ENCODE measurements at regions not wholly inside any gene's neighbourhood (a gene's known extent, or its start where the extent isn't known, plus 50 kb on each side); places are given as distances from the start of the nearest gene placed in this dataset.

DNA sequence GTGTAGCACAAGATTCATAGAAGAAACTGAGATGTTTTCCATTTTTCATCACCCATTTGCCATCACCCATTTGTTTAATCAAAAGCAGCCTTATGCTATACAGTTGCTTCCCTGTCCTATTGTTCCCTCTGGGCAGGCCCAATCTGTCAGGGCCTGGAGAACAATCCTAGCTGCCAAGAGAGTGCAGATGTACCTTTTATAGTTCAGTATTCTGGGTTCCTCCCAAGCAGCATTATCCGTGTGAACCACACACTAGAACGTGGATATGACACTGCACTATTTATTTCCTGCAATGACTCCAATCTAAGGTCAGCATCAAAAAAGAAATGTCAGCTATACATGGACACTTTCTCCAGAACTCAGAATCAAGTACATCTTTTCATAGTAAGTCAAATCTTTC lies 269.0 kb downstream of the ADGRA3 start:
- no peak for DNase-seq (ENCODE audit: low read depth in 1 of 2, low spot score in 1 of 2)
- in situ Hi-C loops (cut with HindIII; ENCODE audit: low pct_unique_long_range_greater_than_20kb, low sequenced_read_pairs) = no loop called here
- TF ChIP-seq JUND (IDR thresholded peaks at IDR 0.05; ENCODE audit: low read depth) = no peak

DNA sequence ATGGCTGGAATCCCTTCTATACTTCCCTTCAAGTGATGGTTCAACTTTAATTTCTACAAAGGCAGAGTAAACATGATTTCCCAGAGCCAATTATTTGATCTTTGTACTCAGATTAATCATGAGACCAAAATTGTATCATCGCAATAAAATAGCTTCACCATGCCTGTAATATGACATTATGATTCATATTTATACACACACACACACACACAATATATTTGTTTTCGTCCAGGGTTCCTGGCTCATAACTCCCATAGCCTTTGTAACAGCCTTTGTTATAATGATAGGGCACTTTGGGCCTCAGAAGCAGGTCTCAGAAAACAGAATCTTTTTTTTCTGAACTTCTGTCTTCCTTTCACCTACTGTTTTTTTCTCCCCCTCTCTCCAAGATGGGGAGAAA lies 270.6 kb downstream of the ADGRA3 start:
- TF ChIP-seq JUND (IDR thresholded peaks at IDR 0.05; ENCODE audit: low read depth) = no peak
- in situ Hi-C loops (cut with HindIII; ENCODE audit: low pct_unique_long_range_greater_than_20kb, low sequenced_read_pairs) = no loop called here
- DNase-seq (ENCODE audit: low read depth in 1 of 2, low spot score in 1 of 2) = no peak

DNA sequence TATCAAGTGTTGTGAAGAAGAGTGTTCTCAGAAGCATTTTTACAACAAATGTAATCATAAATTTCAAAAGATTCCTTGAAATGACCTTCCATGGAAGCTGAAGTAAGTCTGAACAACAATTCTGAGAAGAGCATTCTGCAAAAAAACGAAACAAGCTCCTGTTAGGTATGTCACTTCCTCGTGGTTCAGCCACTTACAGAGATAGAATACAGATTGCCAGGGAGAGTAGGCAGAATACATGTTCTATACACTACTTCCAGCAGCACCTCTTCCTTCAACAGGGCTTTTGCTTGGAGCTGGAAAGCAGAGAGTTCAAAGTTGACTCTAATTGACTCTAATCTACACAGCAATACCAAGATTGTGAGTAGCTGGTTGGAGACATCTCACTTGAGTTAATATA lies 274.5 kb downstream of the ADGRA3 start:
- no peak for TF ChIP-seq JUND (IDR thresholded peaks at IDR 0.05; ENCODE audit: low read depth)
- DNase-seq (ENCODE audit: low read depth in 1 of 2, low spot score in 1 of 2) = no peak
- in situ Hi-C loops (cut with HindIII; ENCODE audit: low pct_unique_long_range_greater_than_20kb, low sequenced_read_pairs) = no loop called here

DNA sequence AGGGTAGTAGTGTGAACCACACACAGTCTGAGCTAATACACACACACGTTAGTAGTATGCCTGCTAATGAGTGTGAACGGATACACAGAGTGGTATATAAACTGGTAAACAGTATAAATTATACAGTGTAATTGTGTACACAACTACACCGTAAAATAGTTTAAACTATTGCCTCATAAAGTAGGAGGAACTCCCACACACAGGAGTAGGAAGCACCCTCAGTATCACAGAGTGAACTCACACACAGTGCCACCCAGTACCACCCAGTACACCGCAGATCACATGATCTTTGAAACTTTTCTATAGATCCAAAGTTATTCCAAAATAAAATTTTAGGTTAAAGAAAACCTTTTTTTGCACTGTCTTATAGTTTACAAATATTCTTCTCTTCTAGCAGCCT lies 275.1 kb downstream of the ADGRA3 start:
- DNase-seq (ENCODE audit: low read depth in 1 of 2, low spot score in 1 of 2) = no peak
- in situ Hi-C loops (cut with HindIII; ENCODE audit: low pct_unique_long_range_greater_than_20kb, low sequenced_read_pairs) = no loop called here
- no peak for TF ChIP-seq JUND (IDR thresholded peaks at IDR 0.05; ENCODE audit: low read depth)

DNA sequence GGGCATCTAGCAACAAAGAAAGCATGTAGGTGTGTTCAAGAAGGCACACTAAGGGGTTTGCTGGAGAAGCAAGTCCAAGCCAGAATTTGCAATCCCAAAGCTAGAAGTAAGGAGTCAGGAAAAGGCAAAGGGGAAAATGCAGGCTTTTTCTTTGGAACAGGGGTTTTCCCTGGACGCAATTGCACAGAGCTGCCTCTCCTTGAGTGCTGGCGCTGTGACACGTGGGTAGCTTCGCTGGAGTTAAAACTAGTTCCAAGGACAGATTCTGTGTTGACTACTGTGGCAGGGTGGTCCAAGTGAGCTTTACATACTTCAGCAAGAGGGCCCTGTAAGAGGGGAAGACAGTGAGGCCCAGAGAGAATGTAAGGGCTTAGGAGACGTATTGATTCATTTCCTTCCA lies 277.1 kb downstream of the ADGRA3 start:
- in situ Hi-C loops (cut with HindIII; ENCODE audit: low pct_unique_long_range_greater_than_20kb, low sequenced_read_pairs) = no loop called here
- DNase-seq (ENCODE audit: low read depth in 1 of 2, low spot score in 1 of 2) = peak in 1 of 2 experiments; percentile 34
- TF ChIP-seq JUND (IDR thresholded peaks at IDR 0.05; ENCODE audit: low read depth) = no peak

DNA sequence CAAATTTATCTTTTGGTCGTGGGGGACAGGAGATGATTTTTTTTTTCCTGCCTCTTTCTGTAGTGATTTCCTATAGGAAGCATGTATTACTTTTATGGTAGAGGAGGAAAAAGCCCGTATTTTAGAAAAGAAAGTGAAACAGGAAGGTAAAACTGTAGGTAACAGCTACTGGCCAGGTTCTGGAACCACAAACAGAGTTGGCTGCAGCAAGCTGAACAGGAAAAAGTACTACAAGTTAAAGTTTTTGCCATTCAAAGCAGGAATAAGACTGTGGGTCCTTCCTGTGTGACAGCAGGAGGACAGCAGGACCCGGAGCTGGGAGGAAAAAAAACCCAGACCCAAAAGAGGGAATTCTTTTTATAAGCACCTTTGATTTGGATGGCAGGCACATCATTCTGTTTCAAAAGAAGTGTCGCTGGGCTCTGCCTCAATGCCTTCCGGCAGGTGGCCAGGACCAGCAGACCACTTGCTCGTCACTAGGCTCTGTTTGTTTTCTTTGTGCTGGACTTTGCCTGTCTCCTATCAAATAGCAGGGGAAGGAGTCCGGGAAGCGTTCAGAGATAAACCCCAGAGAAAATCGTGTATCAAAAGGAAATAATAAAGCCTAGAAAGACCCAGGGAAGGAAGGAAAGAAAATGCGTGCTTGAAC lies 277.9 kb downstream of the ADGRA3 start:
- in situ Hi-C loops (cut with HindIII; ENCODE audit: low pct_unique_long_range_greater_than_20kb, low sequenced_read_pairs) = no loop called here
- DNase-seq (ENCODE audit: low read depth in 1 of 2, low spot score in 1 of 2) = no peak
- TF ChIP-seq JUND (IDR thresholded peaks at IDR 0.05; ENCODE audit: low read depth) = no peak

DNA sequence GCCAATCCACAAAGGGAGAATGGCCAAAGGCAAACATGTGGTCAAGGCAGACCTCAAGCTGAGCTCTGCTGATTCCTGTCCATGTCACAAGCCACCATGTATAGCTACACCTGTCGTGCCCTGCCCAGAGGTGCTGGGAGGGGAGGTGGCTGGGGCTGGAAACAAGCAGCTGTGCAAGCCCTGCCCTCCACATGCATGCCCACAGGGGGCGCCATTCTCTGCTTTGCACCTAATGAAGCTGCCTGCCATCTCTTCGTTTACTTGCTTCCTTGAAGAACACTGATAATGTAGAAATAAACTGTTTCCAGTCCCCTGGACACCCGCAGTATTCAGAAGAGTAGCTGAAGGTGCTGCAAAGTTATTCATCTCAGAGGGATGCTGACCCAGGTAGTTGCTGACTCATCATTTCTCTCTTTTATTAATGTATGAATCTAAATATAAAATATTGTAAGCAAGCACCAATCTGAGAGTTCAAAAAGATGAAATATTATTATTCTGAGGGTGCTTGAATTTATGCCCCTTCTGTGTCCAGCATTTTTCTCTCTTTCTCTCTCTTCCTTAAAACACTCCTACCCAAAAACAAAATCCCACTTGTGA lies 278.6 kb downstream of the ADGRA3 start:
- TF ChIP-seq JUND (IDR thresholded peaks at IDR 0.05; ENCODE audit: low read depth) = no peak
- in situ Hi-C loops (cut with HindIII; ENCODE audit: low pct_unique_long_range_greater_than_20kb, low sequenced_read_pairs) = no loop called here
- DNase-seq (ENCODE audit: low read depth in 1 of 2, low spot score in 1 of 2) = peak in 1 of 2 experiments; percentile 41

DNA sequence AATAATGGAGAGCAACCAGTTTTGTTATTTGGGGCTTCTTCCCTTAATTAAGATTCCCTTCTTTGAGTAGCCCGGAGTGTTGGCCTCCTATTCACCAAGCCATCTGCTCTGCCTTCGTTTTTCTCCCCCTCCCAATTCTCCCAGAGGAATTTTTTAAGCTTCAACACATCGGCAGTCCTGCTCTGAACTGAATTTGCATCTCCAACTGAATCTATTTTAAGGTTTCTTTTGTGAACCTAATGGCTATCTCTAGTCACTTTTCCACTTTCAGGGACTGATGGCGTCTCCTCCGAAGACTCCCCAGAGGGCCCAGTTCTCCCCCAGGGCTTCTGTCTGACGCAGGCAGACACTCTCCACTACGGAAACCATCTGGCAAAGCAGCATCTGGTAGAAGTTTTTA lies 280.2 kb downstream of the ADGRA3 start:
- DNase-seq (ENCODE audit: low read depth in 1 of 2, low spot score in 1 of 2) = no peak
- in situ Hi-C loops (cut with HindIII; ENCODE audit: low pct_unique_long_range_greater_than_20kb, low sequenced_read_pairs) = no loop called here
- TF ChIP-seq JUND (IDR thresholded peaks at IDR 0.05; ENCODE audit: low read depth) = no peak

DNA sequence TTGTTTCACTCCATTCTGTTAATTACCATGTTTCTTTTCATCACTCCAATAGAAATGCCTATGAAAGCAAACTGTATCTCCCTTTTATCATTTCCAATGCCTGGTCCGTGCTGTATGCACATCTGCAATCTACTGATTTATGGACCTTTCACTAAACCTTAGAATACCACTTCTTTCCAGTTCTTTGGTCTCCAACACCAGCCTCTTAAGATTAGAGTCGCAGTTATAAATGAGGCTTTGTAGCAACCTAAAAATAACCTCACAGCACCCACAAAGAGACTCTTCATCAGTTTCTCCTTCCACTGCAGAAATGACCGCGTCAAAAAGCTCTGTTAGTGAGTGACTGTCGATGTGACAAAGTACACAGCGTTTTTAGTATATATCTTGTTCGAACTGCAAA lies 282.6 kb downstream of the ADGRA3 start:
- in situ Hi-C loops (cut with HindIII; ENCODE audit: low pct_unique_long_range_greater_than_20kb, low sequenced_read_pairs) = no loop called here
- TF ChIP-seq JUND (IDR thresholded peaks at IDR 0.05; ENCODE audit: low read depth) = no peak
- DNase-seq (ENCODE audit: low read depth in 1 of 2, low spot score in 1 of 2) = no peak

DNA sequence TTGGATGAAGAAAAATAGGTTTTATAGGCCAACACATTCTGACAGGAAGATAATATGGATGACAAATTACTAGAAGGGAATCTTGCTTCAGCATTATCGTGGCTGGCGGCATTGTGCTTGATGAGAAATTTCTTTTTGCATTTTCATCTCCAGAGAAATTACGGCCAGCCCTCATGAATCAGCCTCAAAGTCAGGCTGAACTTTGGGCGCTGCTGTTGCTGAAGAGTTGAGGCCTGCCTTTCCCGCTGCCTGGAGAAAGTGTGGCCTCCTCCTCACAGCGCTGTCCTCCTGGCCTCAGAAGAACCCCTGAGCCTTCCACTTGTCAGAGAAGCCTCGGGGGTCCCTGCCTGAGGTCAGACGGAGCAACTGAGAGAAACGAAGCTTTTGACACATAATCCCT lies 272.4 kb upstream of the KCNIP4 start:
- in situ Hi-C loops (cut with HindIII; ENCODE audit: low pct_unique_long_range_greater_than_20kb, low sequenced_read_pairs) = no loop called here
- no peak for TF ChIP-seq JUND (IDR thresholded peaks at IDR 0.05; ENCODE audit: low read depth)
- DNase-seq (ENCODE audit: low read depth in 1 of 2, low spot score in 1 of 2) = no peak

DNA sequence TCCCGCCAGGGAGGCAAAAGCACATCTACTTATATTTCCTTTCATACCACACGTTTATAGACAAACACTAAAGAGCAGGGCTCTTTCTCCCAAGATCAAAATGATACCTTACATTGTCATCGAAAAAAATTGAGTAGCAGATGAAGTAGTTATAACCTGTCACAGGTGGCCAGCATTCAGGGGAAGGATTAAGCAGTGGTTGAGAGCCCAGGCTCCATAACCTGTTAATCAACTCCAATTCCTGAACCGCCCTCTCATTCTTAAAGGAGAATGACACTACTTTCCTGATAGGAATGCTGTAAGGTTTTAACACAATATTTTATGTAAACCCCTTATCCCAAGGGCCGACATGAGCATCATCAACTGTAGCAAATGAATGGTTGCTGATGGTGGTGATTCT lies 268.9 kb upstream of the KCNIP4 start:
- no peak for TF ChIP-seq JUND (IDR thresholded peaks at IDR 0.05; ENCODE audit: low read depth)
- DNase-seq (ENCODE audit: low read depth in 1 of 2, low spot score in 1 of 2) = peak in 1 of 2 experiments; percentile 18
- in situ Hi-C loops (cut with HindIII; ENCODE audit: low pct_unique_long_range_greater_than_20kb, low sequenced_read_pairs) = no loop called here

DNA sequence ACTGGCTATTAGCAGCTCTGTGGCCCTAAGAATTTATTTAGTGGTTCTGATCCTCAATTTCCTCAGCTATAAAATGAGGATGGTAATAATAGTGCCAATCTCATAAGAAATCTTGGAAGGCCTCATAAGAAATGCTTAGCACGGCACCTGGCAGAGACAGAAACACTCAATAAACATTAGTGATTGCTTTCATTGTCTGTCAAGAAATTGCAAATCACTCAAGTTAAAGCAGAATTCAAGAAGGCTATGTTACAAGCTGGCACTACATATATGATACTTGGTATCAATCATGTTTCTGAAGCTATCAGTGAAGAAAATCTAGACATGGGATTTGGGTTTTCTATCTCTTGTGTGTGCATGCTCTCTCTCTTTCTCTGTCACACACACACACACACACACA lies 267.7 kb upstream of the KCNIP4 start:
- in situ Hi-C loops (cut with HindIII; ENCODE audit: low pct_unique_long_range_greater_than_20kb, low sequenced_read_pairs) = no loop called here
- no peak for TF ChIP-seq JUND (IDR thresholded peaks at IDR 0.05; ENCODE audit: low read depth)
- no peak for DNase-seq (ENCODE audit: low read depth in 1 of 2, low spot score in 1 of 2)

DNA sequence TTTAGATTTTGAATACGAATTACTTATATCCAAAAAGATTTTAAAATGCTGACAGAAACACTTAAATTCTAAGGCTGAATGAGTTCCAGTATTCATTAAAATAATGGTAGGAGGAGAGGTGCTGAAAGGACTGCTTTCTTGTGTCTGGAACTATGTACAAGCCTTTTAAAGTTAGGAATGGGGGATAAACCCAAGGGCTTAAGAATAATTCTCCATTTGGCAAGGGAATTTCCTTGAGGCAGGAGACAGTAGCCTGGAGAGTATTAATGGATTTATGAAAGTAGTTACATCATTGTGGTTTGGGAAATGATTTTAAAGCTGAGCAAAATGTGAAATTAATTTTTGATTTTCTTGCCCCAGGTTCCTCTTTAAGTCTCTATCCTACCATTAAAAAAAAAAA lies 266.5 kb upstream of the KCNIP4 start:
- in situ Hi-C loops (cut with HindIII; ENCODE audit: low pct_unique_long_range_greater_than_20kb, low sequenced_read_pairs) = no loop called here
- no peak for DNase-seq (ENCODE audit: low read depth in 1 of 2, low spot score in 1 of 2)
- TF ChIP-seq JUND (IDR thresholded peaks at IDR 0.05; ENCODE audit: low read depth) = no peak

DNA sequence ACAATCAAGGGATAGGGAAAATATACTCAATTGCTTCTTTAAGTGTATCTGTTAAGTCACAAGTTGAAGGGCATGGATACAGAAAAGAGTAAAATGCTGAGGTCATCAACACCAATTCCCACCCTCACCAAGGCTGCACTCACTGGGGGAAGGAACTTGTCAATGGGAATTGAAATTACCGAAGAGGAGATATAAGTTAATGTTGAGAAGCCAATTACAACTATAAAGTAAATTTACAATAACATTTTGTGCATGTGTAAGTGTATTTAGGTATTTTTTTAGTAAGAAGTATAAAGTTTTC lies 255.1 kb upstream of the KCNIP4 start:
- DNase-seq (ENCODE audit: low read depth in 1 of 2, low spot score in 1 of 2) = no peak
- no peak for TF ChIP-seq JUND (IDR thresholded peaks at IDR 0.05; ENCODE audit: low read depth)
- in situ Hi-C loops (cut with HindIII; ENCODE audit: low pct_unique_long_range_greater_than_20kb, low sequenced_read_pairs) = no loop called here
